ENCODE measurements at regions not wholly inside any gene's neighbourhood (a gene's known extent, or its start where the extent isn't known, plus 50 kb on each side); places are given as distances from the start of the nearest gene placed in this dataset.

DNA sequence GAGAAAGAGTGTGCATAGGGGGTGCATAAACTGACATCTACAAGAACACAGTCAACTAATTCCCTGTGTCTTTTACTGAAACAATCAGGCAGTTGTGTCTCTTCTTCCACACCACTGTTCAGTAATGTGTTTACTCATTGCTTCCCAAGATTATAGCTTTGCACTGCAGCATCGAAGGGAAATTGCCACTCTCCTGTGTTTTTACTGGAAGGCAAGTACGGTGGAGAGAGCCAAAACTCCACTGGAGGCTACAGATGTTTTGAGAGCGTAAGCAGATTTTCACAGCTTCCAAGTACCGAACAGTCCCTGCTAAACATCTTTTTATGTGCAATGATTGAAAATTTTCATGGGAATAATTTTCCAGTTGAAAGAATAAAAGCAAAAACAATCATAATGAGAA lies 510.5 kb upstream of the AKR1E2 start:
- TF ChIP-seq POLR2A (IDR thresholded peaks at IDR 0.05) = no peak
- TF ChIP-seq, protein P1, sequence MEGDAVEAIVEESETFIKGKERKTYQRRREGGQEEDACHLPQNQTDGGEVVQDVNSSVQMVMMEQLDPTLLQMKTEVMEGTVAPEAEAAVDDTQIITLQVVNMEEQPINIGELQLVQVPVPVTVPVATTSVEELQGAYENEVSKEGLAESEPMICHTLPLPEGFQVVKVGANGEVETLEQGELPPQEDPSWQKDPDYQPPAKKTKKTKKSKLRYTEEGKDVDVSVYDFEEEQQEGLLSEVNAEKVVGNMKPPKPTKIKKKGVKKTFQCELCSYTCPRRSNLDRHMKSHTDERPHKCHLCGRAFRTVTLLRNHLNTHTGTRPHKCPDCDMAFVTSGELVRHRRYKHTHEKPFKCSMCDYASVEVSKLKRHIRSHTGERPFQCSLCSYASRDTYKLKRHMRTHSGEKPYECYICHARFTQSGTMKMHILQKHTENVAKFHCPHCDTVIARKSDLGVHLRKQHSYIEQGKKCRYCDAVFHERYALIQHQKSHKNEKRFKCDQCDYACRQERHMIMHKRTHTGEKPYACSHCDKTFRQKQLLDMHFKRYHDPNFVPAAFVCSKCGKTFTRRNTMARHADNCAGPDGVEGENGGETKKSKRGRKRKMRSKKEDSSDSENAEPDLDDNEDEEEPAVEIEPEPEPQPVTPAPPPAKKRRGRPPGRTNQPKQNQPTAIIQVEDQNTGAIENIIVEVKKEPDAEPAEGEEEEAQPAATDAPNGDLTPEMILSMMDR (IDR thresholded peaks at IDR 0.05 in 8 of 11, conservative IDR thresholded peaks at IDR 0.05 in 3 of 11) = no peak
- no peak for TF ChIP-seq POLR2AphosphoS5 (IDR thresholded peaks at IDR 0.05)
